Progenitor cell of endocrine pancreas (in vitro differentiated cells): ENCODE measurements at regions not wholly inside any gene's neighbourhood (a gene's known extent, or its start where the extent isn't known, plus 50 kb on each side); places are given as distances from the start of the nearest gene placed in this dataset.

Source experiments
- DNase-seq: peaks from one replicate; pipeline ENCODE4 v3.0.0; 2021; ENCODE audit warnings: low spot score; ENCODE audit not compliant: unreplicated experiment
- H3K27ac Mint-ChIP-seq: 2 replicates; pipeline ENCODE4 v1.8.0; 2021; ENCODE audit warnings: mild to moderate bottlenecking, moderate library complexity, mixed read lengths
- H3K27me3 Mint-ChIP-seq: 2 replicates; pipeline ENCODE4 v1.8.0; 2021; ENCODE audit warnings: mixed read lengths
- H3K36me3 Mint-ChIP-seq: 2 replicates; pipeline ENCODE4 v1.8.0; 2022; ENCODE audit warnings: mixed read lengths; ENCODE audit not compliant: insufficient read depth
- H3K4me1 Mint-ChIP-seq: 2 replicates; pipeline ENCODE4 v1.8.0; 2021; ENCODE audit warnings: low read depth, mixed read lengths
- H3K4me3 Mint-ChIP-seq: 2 replicates; pipeline ENCODE4 v1.8.0; 2021; ENCODE audit warnings: low read depth, mild to moderate bottlenecking, moderate library complexity, mixed read lengths
- H3K9me3 Mint-ChIP-seq: 2 replicates; pipeline ENCODE4 v1.8.0; 2021; ENCODE audit warnings: low read depth, mixed read lengths
- CTCF ChIP-seq: fragments of 200-600 bp; sonication (generic); IDR thresholded peaks from one replicate; pipeline ENCODE4 v1.5.0; 2021; ENCODE audit warnings: antibody characterized with exemption, mild to moderate bottlenecking; ENCODE audit not compliant: unreplicated experiment

GRCh38 chr18:45399146-45399545 lies 216.1 kb upstream of the SLC14A2 start:
- no peak overlapping the region for H3K27ac Mint-ChIP-seq
- no peak for TF ChIP-seq CTCF
- peaks cover 9% of the 10 kb centered on the region for H3K27me3 Mint-ChIP-seq
- no peaks in the 10 kb centered on the region for H3K9me3 Mint-ChIP-seq
- H3K4me1 Mint-ChIP-seq: no peaks in the 10 kb centered on the region
- H3K36me3 Mint-ChIP-seq: no peaks in the 10 kb centered on the region
- DNase-seq: no peak
- no peak overlapping the region for H3K4me3 Mint-ChIP-seq

- H3K4me3 Mint-ChIP-seq: no peak overlapping the region
- no peaks in the 10 kb centered on the region for H3K9me3 Mint-ChIP-seq
- no peak for DNase-seq
- H3K27me3 Mint-ChIP-seq: peaks cover 8% of the 10 kb centered on the region
- no peaks in the 10 kb centered on the region for H3K36me3 Mint-ChIP-seq
- H3K4me1 Mint-ChIP-seq: no peaks in the 10 kb centered on the region
- TF ChIP-seq CTCF: no peak
- no peak overlapping the region for H3K27ac Mint-ChIP-seq
Measured at GRCh38 chr18:45399643-45400042, 215.6 kb upstream of the SLC14A2 start.

GRCh38 chr18:45402485-45403056 lies 212.7 kb upstream of the SLC14A2 start:
- peaks cover 8% of the 10 kb centered on the region for H3K27me3 Mint-ChIP-seq
- no peaks in the 10 kb centered on the region for H3K36me3 Mint-ChIP-seq
- no peak overlapping the region for H3K4me3 Mint-ChIP-seq
- no peak for DNase-seq
- no peaks in the 10 kb centered on the region for H3K4me1 Mint-ChIP-seq
- no peaks in the 10 kb centered on the region for H3K9me3 Mint-ChIP-seq
- no peak for TF ChIP-seq CTCF
- H3K27ac Mint-ChIP-seq: no peak overlapping the region

- Mint-ChIP-seq H3K27ac (no peak overlapping the region), H3K9me3 (no peaks in the 10 kb centered on the region), H3K4me1 (no peaks in the 10 kb centered on the region), H3K36me3 (no peaks in the 10 kb centered on the region), H3K4me3 (no peak overlapping the region), H3K27me3 (peaks cover 8% of the 10 kb centered on the region)
- no peak for TF ChIP-seq CTCF
- DNase-seq: no peak
Measured at GRCh38 chr18:45403341-45404049, 211.8 kb upstream of the SLC14A2 start.

- Mint-ChIP-seq H3K27me3 (peaks cover 12% of the 10 kb centered on the region), H3K9me3 (no peaks in the 10 kb centered on the region), H3K4me3 (no peak overlapping the region), H3K36me3 (no peaks in the 10 kb centered on the region), H3K27ac (no peak overlapping the region), H3K4me1 (no peaks in the 10 kb centered on the region)
- DNase-seq: no peak
- no peak for TF ChIP-seq CTCF
Measured at GRCh38 chr18:45408218-45408617, 207.1 kb upstream of the SLC14A2 start.
